GM23338 (cell line): ENCODE measurements at regions not wholly inside any gene's neighbourhood (a gene's known extent, or its start where the extent isn't known, plus 50 kb on each side); places are given as distances from the start of the nearest gene placed in this dataset.

ENCODE experiments used
- ATAC-seq: fragments of 200-7000 bp; cut with Tn5 transposase; 3 replicates; pipeline ENCODE4 v1.9.1; 2020
- DNase-seq: peaks from one replicate; pipeline ENCODE4 v3.0.0-alpha.2; 2015; ENCODE audit warnings: low spot score
- H2AFZ ChIP-seq: fragments of 200-600 bp; sonication (generic); 2 replicates; pipeline ENCODE4 v1.8.0; 2016; ENCODE audit warnings: antibody characterized with exemption, mild to moderate bottlenecking, moderate library complexity
- H3F3A ChIP-seq: fragments of 200-600 bp; sonication (generic); replicated peaks from 2 replicates; pipeline ENCODE4 v1.8.0; 2017; ENCODE audit warnings: antibody characterized with exemption, mixed run types, low read depth
- H3K27ac ChIP-seq: fragments of 200-600 bp; sonication (generic); 2 replicates; pipeline ENCODE4 v1.6.1; 2016; ENCODE audit warnings: low read depth
- H3K27me3 ChIP-seq: fragments of 200-600 bp; sonication (generic); 2 replicates; pipeline ENCODE4 v1.8.0; 2016; ENCODE audit warnings: mild to moderate bottlenecking, mixed run types, moderate library complexity; ENCODE audit not compliant: insufficient read depth
- H3K36me3 ChIP-seq: fragments of 200-600 bp; sonication (generic); 2 replicates; pipeline ENCODE4 v1.8.0; 2016; ENCODE audit warnings: mild to moderate bottlenecking; ENCODE audit not compliant: insufficient read depth
- H3K4me1 ChIP-seq: fragments of 200-600 bp; sonication (generic); 2 replicates; pipeline ENCODE4 v1.8.0; 2016; ENCODE audit warnings: mild to moderate bottlenecking, moderate library complexity; ENCODE audit not compliant: insufficient read depth
- H3K4me2 ChIP-seq: fragments of 200-600 bp; sonication (generic); 2 replicates; pipeline ENCODE4 v1.7.1; 2017; ENCODE audit warnings: mixed run types
- H3K4me3 ChIP-seq: fragments of 200-600 bp; sonication (generic); 2 replicates; pipeline ENCODE4 v1.6.1; 2016; ENCODE audit warnings: mixed run types
- H3K79me2 ChIP-seq: fragments of 200-600 bp; sonication (generic); replicated peaks from 2 replicates; pipeline ENCODE4 v1.8.0; 2017; ENCODE audit warnings: mild to moderate bottlenecking; ENCODE audit not compliant: insufficient read depth
- H3K9me2 ChIP-seq: fragments of 200-600 bp; sonication (generic); 2 replicates; pipeline ENCODE4 v1.8.0; 2017; ENCODE audit not compliant: insufficient read depth
- H4K20me1 ChIP-seq: fragments of 200-600 bp; sonication (generic); replicated peaks from 2 replicates; pipeline ENCODE4 v1.8.0; 2017; ENCODE audit warnings: mild to moderate bottlenecking; ENCODE audit not compliant: insufficient read depth
- H3K27ac Mint-ChIP-seq: 2 replicates; pipeline ENCODE4 v1.8.0; 2020; ENCODE audit warnings: inconsistent platforms, mild to moderate bottlenecking, moderate library complexity, mixed read lengths
- H3K27me3 Mint-ChIP-seq: 3 replicates; pipeline ENCODE4 v1.8.0; 2022; ENCODE audit warnings: low read depth, mild to moderate bottlenecking, moderate library complexity, mixed read lengths, inconsistent platforms; ENCODE audit not compliant: insufficient read depth, poor library complexity
- H3K36me3 Mint-ChIP-seq: 3 replicates; pipeline ENCODE4 v1.8.0; 2021; ENCODE audit warnings: low read depth, mild to moderate bottlenecking, inconsistent platforms, moderate library complexity, mixed read lengths
- H3K4me1 Mint-ChIP-seq: 3 replicates; pipeline ENCODE4 v1.8.0; 2020; ENCODE audit warnings: mild to moderate bottlenecking, inconsistent platforms, mixed read lengths
- H3K4me3 Mint-ChIP-seq: 3 replicates; pipeline ENCODE4 v1.8.0; 2021; ENCODE audit warnings: moderate library complexity, mild to moderate bottlenecking, inconsistent platforms, mixed read lengths
- H3K9me3 Mint-ChIP-seq: 3 replicates; pipeline ENCODE4 v1.8.0; 2020; ENCODE audit warnings: moderate library complexity, mild to moderate bottlenecking, inconsistent platforms, mixed read lengths
- CREB1 ChIP-seq: fragments of 250-450 bp; sonication (Bioruptor Pico); IDR thresholded peaks from 2 replicates; pipeline ENCODE4 v1.5.0; 2020; ENCODE audit warnings: low read depth, mild to moderate bottlenecking, moderate library complexity
- CTCF ChIP-seq, 2 experiments: fragments of 200-600 bp in 1 of 2; sonication (generic) in 1 of 2; conservative IDR thresholded peaks; 2 replicates each; pipeline versions ENCODE4 v1.5.1 to v1.6.1; 2016 to 2017; ENCODE audit warnings: antibody characterized with exemption in 2 of 2, low read depth in 2 of 2, mild to moderate bottlenecking in 2 of 2, moderate library complexity in 1 of 2
- ETS1 ChIP-seq: IDR thresholded peaks from 2 replicates; pipeline ENCODE4 v1.6.1; 2016; ENCODE audit warnings: antibody characterized with exemption
- EZH2 ChIP-seq: fragments of 200-600 bp; sonication (generic); IDR thresholded peaks from one replicate; pipeline ENCODE4 v1.8.0; 2017; ENCODE audit warnings: antibody characterized with exemption, mild to moderate bottlenecking, low read depth; ENCODE audit not compliant: unreplicated experiment
- JUNB ChIP-seq: IDR thresholded peaks from one replicate; pipeline ENCODE4 v1.6.1; 2016; ENCODE audit warnings: antibody characterized with exemption; ENCODE audit not compliant: unreplicated experiment
- NANOG ChIP-seq: IDR thresholded peaks from 2 replicates; pipeline ENCODE4 v1.6.1; 2016; ENCODE audit warnings: antibody characterized with exemption, borderline replicate concordance
- ZNF114 ChIP-seq: fragments of 250-450 bp; sonication (Bioruptor Pico); IDR thresholded peaks from 2 replicates; pipeline ENCODE4 v1.5.0; 2020; ENCODE audit warnings: mild to moderate bottlenecking, moderate library complexity
- ZNF331 ChIP-seq: fragments of 250-450 bp; sonication (Bioruptor Pico); IDR thresholded peaks from 2 replicates; pipeline ENCODE4 v1.5.0; 2020; ENCODE audit warnings: low read depth, mild to moderate bottlenecking, moderate library complexity

DNA sequence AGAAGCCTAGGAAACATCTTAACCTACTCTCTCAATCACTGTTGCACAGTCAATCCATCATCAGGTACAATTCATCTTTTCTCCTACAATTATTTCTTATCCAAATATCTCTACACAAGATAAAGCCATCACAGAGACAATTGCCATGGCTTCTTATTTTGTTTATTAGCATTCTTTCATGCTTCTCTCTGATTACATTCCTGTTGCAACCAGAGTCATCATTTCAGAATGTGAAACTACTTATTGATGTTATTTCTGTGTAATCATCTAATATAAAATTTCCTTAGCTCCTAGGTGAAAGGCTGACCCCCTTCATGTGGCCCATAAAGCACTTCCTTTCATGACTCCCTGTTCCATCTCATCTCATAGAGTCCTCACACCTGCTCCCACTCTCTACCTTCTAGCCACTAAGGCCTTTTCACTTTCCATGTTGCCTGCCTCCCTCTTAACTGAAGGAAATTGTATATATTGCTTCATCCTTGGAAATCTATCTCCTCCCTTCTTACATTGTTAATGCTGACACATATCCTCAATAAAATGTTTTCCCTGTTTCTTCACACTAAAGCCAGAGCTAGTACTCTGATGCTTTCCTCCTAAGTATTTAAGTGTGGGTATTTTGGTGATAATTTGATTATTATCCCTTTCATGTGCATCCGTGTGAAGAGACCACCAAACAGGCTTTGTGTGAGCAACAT, 829.9 kb downstream of the FAT4 start (continued):
- no peak for TF ChIP-seq CTCF (conservative IDR thresholded peaks at IDR 0.05; ENCODE audit: low read depth in 2 of 2)
- TF ChIP-seq CREB1: no peak

DNA sequence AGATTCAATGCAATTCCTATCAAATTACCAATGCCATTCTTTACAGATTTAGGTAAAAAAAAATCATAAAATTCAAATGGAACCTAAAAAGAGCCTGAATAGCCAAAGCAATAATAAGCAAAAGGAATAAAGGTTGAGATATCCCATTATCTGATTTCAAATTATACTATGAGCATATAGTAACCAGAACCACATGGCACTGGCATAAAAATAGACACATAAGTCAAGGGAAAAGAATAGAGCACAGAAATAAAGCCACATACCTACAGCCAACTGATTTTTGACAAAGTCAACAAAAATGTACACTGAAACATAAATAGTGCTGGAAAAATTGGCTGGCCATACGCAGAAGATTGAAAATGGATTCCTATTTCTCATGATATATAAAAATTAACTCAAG, 853.7 kb downstream of the FAT4 start:
- peaks cover 6% of the 10 kb centered on the region; the same call in 2 of the 3 replicates for H3K9me3 Mint-ChIP-seq

More for the DNA sequence above, 853.7 kb downstream of the FAT4 start:
- no peak overlapping the region for H3K27ac ChIP-seq
- no peak for TF ChIP-seq ZNF331 (CRISPR knock-in tag)
- TF ChIP-seq CREB1: no peak
- TF ChIP-seq ZNF114 (CRISPR knock-in tag): no peak
- no peak for TF ChIP-seq NANOG
- no peak for TF ChIP-seq ETS1
- no peak for TF ChIP-seq EZH2
- no peak for TF ChIP-seq JUNB
- TF ChIP-seq CTCF (conservative IDR thresholded peaks at IDR 0.05; ENCODE audit: low read depth in 2 of 2): no peak
- no peak overlapping the region for H2AFZ ChIP-seq
- H3K4me3 ChIP-seq: no peak overlapping the region
- no peaks in the 10 kb centered on the region for H3K79me2 ChIP-seq
- no peaks in the 10 kb centered on the region for H3F3A ChIP-seq
- no peaks in the 10 kb centered on the region for H3K27me3 Mint-ChIP-seq
- H3K4me3 Mint-ChIP-seq: no peak overlapping the region
- no peaks in the 10 kb centered on the region; the same call in 2 of the 3 replicates for H3K36me3 Mint-ChIP-seq
- no peak overlapping the region for H3K27ac Mint-ChIP-seq
- no peaks in the 10 kb centered on the region for H3K36me3 ChIP-seq
- 0 out of 2 replicates have a peak, but pooled peaks cover 2% of the 10 kb centered on the region for H3K9me2 ChIP-seq
- H3K4me2 ChIP-seq: no peak overlapping the region
- no peaks in the 10 kb centered on the region for H3K4me1 ChIP-seq
- ATAC-seq: no peak
- no peaks in the 10 kb centered on the region for H3K27me3 ChIP-seq
- H3K4me1 Mint-ChIP-seq: no peaks in the 10 kb centered on the region
- DNase-seq: no peak
- H4K20me1 ChIP-seq: no peaks in the 10 kb centered on the region
